ENCODE measurements at regions not wholly inside any gene's neighbourhood (a gene's known extent, or its start where the extent isn't known, plus 50 kb on each side); places are given as distances from the start of the nearest gene placed in this dataset.
A peak's percentile ranks its signal among the peaks of the same experiment; 100 is the strongest.
"Not testable (repeated sequence)": the region's sequence is repeated elsewhere in the genome, so short reads cannot be mapped to it uniquely, and the experiment has no call there.

DNA sequence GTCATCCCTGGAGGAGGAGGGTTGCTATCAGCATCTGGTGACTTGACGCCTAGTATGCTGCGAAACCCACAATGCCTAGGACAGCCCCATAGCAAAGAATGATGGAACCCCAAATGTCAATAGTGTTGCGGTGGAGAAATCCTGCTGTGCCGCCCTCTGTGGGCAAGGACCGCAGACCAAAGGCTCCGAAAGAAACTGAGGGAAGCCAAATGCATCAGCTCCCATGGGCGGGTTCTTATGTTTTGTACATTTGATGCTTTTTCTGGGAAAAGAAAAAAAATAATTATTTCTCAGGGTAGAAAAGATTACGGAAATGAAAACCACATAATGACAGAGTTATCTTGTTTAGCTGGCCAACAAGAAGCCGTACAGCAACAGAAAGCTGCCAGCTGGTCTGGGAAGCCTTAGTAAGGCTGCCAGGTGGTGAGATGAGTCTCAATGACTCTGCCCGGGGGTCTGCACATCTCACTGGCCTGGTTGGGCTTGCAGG, 95.0 kb upstream of the TBL1X start:
- DNase-seq (ENCODE audit: low read depth), result no peak
- TF ChIP-seq, protein P1, sequence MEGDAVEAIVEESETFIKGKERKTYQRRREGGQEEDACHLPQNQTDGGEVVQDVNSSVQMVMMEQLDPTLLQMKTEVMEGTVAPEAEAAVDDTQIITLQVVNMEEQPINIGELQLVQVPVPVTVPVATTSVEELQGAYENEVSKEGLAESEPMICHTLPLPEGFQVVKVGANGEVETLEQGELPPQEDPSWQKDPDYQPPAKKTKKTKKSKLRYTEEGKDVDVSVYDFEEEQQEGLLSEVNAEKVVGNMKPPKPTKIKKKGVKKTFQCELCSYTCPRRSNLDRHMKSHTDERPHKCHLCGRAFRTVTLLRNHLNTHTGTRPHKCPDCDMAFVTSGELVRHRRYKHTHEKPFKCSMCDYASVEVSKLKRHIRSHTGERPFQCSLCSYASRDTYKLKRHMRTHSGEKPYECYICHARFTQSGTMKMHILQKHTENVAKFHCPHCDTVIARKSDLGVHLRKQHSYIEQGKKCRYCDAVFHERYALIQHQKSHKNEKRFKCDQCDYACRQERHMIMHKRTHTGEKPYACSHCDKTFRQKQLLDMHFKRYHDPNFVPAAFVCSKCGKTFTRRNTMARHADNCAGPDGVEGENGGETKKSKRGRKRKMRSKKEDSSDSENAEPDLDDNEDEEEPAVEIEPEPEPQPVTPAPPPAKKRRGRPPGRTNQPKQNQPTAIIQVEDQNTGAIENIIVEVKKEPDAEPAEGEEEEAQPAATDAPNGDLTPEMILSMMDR (IDR thresholded peaks at IDR 0.05; ENCODE audit: insufficient read depth, low read length), result no peak
- H3K4me3 ChIP-seq (ENCODE audit: low read depth, low read length), result no peak overlapping the region

DNA sequence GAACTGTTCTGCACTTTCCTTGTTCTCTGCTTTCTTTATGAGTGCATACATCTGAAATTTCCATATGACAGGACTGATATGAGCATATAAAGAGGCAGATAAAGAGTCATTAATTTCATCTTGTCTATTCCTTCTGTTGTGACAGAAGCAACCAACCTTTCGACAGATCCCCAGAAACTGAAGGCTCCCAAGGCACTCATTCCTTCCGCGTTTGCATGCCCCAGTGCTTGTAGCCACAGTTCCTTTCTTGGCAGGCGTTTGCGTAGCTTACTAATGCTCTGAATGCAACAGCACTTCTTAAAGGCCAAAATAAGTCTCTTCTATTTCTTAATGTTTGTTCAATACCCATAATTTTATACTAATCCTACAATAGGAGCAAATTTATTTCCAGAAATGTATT, 94.0 kb upstream of the TBL1X start:
- TF ChIP-seq, protein P1 (IDR thresholded peaks at IDR 0.05; ENCODE audit: insufficient read depth, low read length), result no peak
- peak; percentile 63 for DNase-seq (ENCODE audit: low read depth)
- H3K4me3 ChIP-seq (ENCODE audit: low read depth, low read length), result no peak overlapping the region

DNA sequence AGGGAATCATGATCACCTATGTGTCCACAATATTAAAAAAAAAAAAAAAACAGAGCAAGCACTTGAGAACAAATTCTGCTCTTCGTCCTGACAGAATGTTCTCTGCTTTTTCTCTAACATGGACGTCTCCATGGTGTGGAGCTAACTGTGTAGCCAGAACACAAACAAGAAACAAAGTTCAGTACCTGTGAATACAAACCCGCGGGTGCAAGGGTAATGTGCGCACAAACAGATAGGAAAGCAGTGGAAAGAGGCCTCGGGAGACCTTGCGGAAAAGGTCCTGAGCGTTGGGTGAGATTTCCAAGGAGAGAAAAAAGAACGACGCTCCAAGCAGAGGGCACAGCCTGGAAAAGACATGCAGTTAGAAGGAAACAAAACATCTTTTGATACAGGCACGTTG, 92.0 kb upstream of the TBL1X start:
- TF ChIP-seq, protein P1 (IDR thresholded peaks at IDR 0.05; ENCODE audit: insufficient read depth, low read length), result no peak
- no peak for DNase-seq (ENCODE audit: low read depth)
- no peak overlapping the region for H3K4me3 ChIP-seq (ENCODE audit: low read depth, low read length)

DNA sequence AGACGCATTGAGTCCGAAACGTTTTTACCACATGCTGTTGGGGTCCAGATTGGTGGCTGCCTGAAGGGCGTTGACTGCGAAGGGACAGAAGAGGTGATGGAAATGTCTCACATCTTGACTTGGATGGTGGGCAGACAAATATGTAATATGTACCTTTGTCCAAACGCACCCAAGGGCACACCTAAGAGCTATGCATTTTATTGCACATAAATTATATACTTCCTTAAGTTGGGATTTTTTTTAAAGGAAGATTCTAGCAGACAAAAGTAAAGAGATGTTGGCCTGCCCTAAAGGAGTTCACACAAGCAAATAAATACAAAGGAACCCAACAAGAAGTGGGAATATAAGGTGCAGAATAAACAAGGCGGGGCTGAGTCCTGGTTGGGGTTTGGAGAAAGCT, 91.1 kb upstream of the TBL1X start:
- H3K4me3 ChIP-seq (ENCODE audit: low read depth, low read length), result no peak overlapping the region
- TF ChIP-seq, protein P1 (IDR thresholded peaks at IDR 0.05; ENCODE audit: insufficient read depth, low read length), result no peak
- no peak for DNase-seq (ENCODE audit: low read depth)

DNA sequence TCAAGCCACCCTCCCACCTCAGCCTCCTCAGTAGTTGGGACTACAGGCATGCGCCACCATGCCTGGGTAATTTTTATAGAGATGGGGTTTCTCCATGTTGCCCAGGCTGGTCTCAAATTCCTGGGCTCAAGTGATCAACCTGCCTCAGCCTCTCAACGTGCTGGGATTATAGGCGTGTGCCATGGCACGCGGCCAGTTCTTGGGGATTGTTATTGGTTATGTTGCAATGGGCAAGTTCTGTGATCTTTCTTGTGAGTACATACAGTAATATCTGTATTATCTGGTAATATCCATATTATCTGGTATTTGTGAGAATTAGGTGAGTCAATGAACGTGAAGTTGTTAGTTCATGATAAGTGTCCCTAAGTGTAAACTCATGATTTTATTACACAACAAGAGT, 90.3 kb upstream of the TBL1X start:
- DNase-seq (ENCODE audit: low read depth), result no peak
- no peak overlapping the region for H3K4me3 ChIP-seq (ENCODE audit: low read depth, low read length)
- TF ChIP-seq, protein P1 (IDR thresholded peaks at IDR 0.05; ENCODE audit: insufficient read depth, low read length), result no peak

DNA sequence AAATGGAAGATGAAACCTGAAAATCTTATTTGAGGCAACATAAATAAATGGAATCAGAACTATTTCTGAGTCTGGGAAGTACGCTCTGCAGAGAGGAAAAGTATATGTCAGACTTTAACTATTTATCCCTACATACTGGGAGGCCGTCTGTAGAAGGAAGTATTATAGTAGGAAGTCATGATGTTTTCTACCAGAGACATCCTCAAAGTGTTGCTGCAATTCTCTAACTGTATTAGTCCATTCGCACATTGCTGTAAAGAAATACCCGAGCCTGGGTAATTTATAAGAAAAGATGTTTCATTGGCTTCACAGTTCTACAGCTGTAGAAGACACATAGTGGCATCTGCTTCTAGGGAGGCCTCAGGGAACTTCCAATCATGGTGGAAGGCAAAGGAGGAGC, 88.7 kb upstream of the TBL1X start:
- no peak for DNase-seq (ENCODE audit: low read depth)
- TF ChIP-seq, protein P1 (IDR thresholded peaks at IDR 0.05; ENCODE audit: insufficient read depth, low read length), result no peak
- H3K4me3 ChIP-seq (ENCODE audit: low read depth, low read length), result no peak overlapping the region

DNA sequence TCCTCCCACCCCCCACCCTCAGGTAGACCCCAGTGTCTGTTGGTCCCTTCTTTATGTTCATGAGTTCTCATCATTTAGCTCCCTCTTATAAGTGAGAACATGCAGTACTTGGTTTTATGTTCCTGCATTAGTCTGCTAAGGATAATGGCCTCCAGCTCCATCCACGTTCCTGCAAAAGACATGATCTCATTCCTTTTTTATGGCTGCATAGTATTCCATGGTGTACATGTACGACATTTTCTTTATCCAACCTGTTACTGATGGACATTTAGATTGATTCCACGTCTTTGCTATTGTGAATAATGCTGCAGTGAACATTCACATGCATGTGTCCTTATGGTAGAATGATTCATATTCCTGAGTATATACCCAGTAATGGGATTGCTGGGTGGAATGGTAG, 87.6 kb upstream of the TBL1X start:
- not testable (repeated sequence) for H3K4me3 ChIP-seq (ENCODE audit: low read depth, low read length); DNase-seq (ENCODE audit: low read depth)
